Urothelium cell line (cell line): ENCODE measurements at regions not wholly inside any gene's neighbourhood (a gene's known extent, or its start where the extent isn't known, plus 50 kb on each side); places are given as distances from the start of the nearest gene placed in this dataset.

Source experiments
- DNase-seq: peaks from one replicate; pipeline ENCODE4 v3.0.0; 2011; ENCODE audit warnings: low spot score, mixed read lengths
- FAIRE-seq: peaks from 2 replicates; lab custom pipeline; 2011; peaks lifted over from hg19 to GRCh38; lab: Jason Lieb, UNC

GRCh38 chr4:125677665-125678307 lies 363.0 kb downstream of the FAT4 start:
- no peak for DNase-seq
- no peak for FAIRE-seq

GRCh38 chr4:125679989-125680388 lies 365.2 kb downstream of the FAT4 start:
- no peak for FAIRE-seq
- no peak for DNase-seq

- FAIRE-seq (no peak), DNase-seq (no peak)
These were observed 366.5 kb downstream of the FAT4 start for GRCh38 chr4:125681240-125681639.

- DNase-seq (no peak), FAIRE-seq (no peak)
These were observed 368.0 kb downstream of the FAT4 start for GRCh38 chr4:125682730-125683129.

GRCh38 chr4:125688841-125689240 lies 374.1 kb downstream of the FAT4 start:
- no peak for FAIRE-seq
- no peak for DNase-seq

- DNase-seq = no peak
- FAIRE-seq = no peak
These were observed 375.1 kb downstream of the FAT4 start for GRCh38 chr4:125689805-125690204.

GRCh38 chr4:125693228-125693627 lies 378.5 kb downstream of the FAT4 start:
- FAIRE-seq (no peak), DNase-seq (no peak)

- DNase-seq (no peak), FAIRE-seq (no peak)
These were observed 387.7 kb downstream of the FAT4 start for GRCh38 chr4:125702406-125702805.

- DNase-seq (peak; percentile 16), FAIRE-seq (no peak)
These were observed 388.7 kb downstream of the FAT4 start for GRCh38 chr4:125703443-125703842.

- peak; percentile 9 for DNase-seq
These were observed 390.0 kb downstream of the FAT4 start for GRCh38 chr4:125704726-125705125.

GRCh38 chr4:125705681-125706080 lies 390.9 kb downstream of the FAT4 start:
- DNase-seq (no peak), FAIRE-seq (no peak)

More at GRCh38 chr4:125704726-125705125, 390.0 kb downstream of the FAT4 start:
- FAIRE-seq = no peak

- DNase-seq (no peak), FAIRE-seq (no peak)
These were observed 392.6 kb downstream of the FAT4 start for GRCh38 chr4:125707397-125707796.

GRCh38 chr4:125710766-125711165 lies 396.0 kb downstream of the FAT4 start:
- FAIRE-seq = no peak
- DNase-seq = no peak

GRCh38 chr4:125714049-125714448 lies 399.3 kb downstream of the FAT4 start:
- DNase-seq (no peak), FAIRE-seq (no peak)

GRCh38 chr4:125714845-125715244 lies 400.1 kb downstream of the FAT4 start:
- FAIRE-seq = no peak
- DNase-seq = no peak

- DNase-seq (peak; percentile 18), FAIRE-seq (no peak)
These were observed 405.2 kb downstream of the FAT4 start for GRCh38 chr4:125719987-125720386.

- no peak for DNase-seq
- no peak for FAIRE-seq
These were observed 407.3 kb downstream of the FAT4 start for GRCh38 chr4:125722009-125722408.

GRCh38 chr4:125725957-125726525 lies 411.3 kb downstream of the FAT4 start:
- DNase-seq (no peak), FAIRE-seq (no peak)

GRCh38 chr4:125727931-125728330 lies 413.2 kb downstream of the FAT4 start:
- DNase-seq (no peak), FAIRE-seq (no peak)

- DNase-seq = peak; percentile 57
- no peak for FAIRE-seq
These were observed 413.8 kb downstream of the FAT4 start for GRCh38 chr4:125728568-125728967.

- FAIRE-seq = no peak
These were observed 414.4 kb downstream of the FAT4 start for GRCh38 chr4:125729171-125729570.

GRCh38 chr4:125732632-125733031 lies 417.9 kb downstream of the FAT4 start:
- FAIRE-seq (no peak), DNase-seq (no peak)

More at GRCh38 chr4:125729171-125729570, 414.4 kb downstream of the FAT4 start:
- DNase-seq = no peak

GRCh38 chr4:125734504-125734903 lies 419.7 kb downstream of the FAT4 start:
- FAIRE-seq (no peak), DNase-seq (no peak)
